ENCODE measurements at regions not wholly inside any gene's neighbourhood (a gene's known extent, or its start where the extent isn't known, plus 50 kb on each side); places are given as distances from the start of the nearest gene placed in this dataset.
A peak's percentile ranks its signal among the peaks of the same experiment; 100 is the strongest.
"Not testable (repeated sequence)": the region's sequence is repeated elsewhere in the genome, so short reads cannot be mapped to it uniquely, and the experiment has no call there.

DNA sequence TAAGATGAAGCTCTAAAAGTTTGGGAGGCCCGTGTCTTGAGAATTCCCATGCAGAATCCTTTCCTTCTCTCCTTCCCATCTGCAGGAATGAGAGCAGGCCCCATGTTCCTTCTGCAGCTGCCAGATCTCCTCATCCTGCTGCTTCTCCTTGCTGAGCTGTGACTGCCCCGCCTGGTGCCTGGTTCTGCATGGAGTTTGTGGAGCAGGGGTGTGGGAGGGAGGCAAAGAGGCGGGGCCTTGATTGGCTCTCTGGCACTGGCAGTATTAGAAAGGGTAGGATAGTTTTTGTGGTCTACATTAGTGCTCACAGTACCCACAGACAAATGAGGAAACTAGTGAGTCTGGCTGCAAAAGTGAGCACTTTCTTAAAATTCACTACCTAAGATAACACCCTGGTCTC lies 91.1 kb upstream of the CLPB start:
- no peak for DNase-seq

GRCh38 chr11:72524711-72525110 lies 90.4 kb upstream of the CLPB start:
- no peak for DNase-seq

GRCh38 chr11:72523991-72524390 lies 89.7 kb upstream of the CLPB start:
- DNase-seq: no peak

DNA sequence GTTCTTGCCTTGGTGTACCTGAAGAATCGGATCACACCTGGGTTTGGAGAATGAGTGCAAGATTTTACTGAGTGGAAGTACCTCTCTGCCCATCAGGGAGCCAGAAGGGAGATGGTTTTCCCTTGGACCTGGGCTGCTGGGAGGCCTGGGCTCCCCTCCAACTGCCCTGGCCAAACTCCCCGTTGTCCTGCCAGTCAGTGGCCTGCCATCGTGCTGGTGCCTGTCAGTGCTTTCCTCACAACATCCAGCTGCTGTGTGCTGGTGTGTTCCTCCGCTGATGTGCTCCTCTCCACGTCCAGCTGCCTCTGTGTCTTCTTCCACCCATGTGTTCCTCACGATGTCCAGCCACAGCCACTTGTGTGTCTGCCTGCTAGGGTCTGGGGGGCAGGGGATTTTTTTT lies 87.9 kb upstream of the CLPB start:
- DNase-seq: no peak

GRCh38 chr11:72521664-72522063 lies 87.3 kb upstream of the CLPB start:
- DNase-seq: no peak

DNA sequence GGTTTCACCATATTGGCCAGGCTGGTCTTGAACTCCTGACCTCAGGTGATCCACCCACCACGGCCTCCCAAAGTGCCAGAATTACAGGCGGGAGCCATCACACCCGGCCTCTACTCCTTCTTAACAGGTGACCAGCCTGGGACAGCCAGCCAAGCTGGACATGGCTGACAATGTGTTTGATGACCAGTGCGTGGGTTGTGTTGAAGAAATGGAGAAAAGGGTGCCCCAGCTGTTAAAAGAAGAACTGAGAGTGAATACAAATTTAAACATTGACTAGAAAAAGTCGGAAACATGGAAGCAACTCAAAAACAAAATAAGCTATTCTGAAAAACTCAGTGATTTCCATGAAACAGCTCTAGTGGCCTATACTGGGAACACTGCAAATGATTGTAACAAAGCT lies 86.5 kb upstream of the CLPB start:
- DNase-seq: no peak

DNA sequence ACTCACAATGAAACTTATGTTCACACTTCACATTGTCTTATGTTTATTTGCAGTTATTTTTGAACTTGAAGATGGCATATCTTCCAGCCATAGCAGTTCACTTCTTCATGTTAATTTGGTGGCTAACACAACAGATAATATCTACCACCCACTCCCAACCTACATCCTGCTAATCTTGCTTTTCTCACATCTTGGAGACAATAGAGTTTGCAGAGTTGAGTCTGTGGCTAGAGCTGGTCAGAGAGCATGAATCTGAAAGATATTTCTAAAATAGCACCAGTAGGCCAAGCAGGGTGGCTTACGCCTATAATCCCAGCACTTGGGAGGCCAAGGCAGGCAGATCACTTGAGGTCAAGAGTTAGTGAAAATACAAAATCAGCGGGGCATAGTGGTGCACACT lies 85.6 kb upstream of the CLPB start:
- DNase-seq: not testable (repeated sequence)

GRCh38 chr11:72519220-72519881 lies 85.0 kb upstream of the CLPB start:
- DNase-seq: no peak

GRCh38 chr11:72514331-72514730 lies 80.0 kb upstream of the CLPB start:
- no peak for DNase-seq

- DNase-seq: no peak
Observed at GRCh38 chr11:72513411-72513810, 79.1 kb upstream of the CLPB start.

GRCh38 chr11:72512956-72513355 lies 78.6 kb upstream of the CLPB start:
- DNase-seq: no peak

DNA sequence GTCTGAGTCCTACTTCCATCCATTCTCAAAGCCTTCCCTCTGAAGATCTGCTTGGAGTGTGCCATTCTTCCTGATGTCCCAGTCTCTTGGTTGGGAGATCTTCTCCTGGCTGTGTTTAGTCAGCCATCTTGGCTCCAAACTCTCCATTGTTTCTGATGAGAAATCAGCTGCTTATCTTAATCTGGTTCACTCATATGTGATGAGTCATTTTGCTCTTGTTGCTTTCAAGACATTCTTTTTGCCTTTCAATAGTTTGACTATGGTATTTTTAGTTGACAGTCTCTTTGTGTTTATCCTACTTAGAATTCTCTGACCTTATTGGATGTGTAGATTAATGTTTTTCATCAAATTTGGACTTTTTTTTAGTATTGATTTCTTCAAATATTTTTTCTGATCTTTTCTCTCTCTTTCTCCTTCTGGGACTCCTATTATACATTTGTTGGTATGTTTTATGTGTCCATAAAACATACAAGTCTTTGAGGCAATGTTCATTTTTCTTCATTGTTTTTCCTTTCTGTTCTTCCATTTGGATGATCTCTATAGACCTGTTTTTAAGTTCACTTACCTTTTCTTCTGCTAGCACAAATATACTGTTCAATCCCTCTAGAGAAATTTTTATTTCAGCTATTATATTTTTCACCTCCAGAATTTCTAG lies 77.2 kb upstream of the CLPB start:
- DNase-seq: no peak

- no peak for DNase-seq
Observed at GRCh38 chr11:72507050-72507449, 72.7 kb upstream of the CLPB start.

GRCh38 chr11:72497731-72498130 lies 63.4 kb upstream of the CLPB start:
- no peak for DNase-seq

DNA sequence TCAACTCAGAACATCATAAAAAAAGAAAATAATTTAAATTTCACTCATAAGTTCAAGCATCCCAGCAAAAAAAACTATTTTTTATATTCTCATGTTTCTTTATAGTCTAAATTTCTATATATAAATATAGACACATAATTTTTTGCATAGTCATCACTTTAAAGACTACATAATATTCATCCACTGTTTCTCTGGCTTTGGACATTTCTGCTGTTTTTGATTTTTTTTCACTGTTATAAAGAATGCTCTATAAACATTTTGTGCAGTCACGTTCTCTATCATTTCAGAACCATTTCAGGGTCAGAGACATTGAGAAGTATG lies 59.7 kb upstream of the CLPB start:
- DNase-seq: no peak

- no peak for DNase-seq
Observed at GRCh38 chr11:72493426-72494108, 59.2 kb upstream of the CLPB start.

- peak; percentile 34 for DNase-seq
Observed at GRCh38 chr11:72491001-72491400, 56.7 kb upstream of the CLPB start.
